Astrocyte of the hippocampus (primary cell): ENCODE measurements at regions not wholly inside any gene's neighbourhood (a gene's known extent, or its start where the extent isn't known, plus 50 kb on each side); places are given as distances from the start of the nearest gene placed in this dataset.
"Not testable (repeated sequence)": the region's sequence is repeated elsewhere in the genome, so short reads cannot be mapped to it uniquely, and the experiment has no call there.

Source experiments
- DNase-seq: peaks from one replicate; pipeline ENCODE4 v3.0.0; 2011; ENCODE audit warnings: low read depth, low spot score

- DNase-seq = peak; percentile 11
These were observed 1439.2 kb downstream of the ZPLD1 start for GRCh38 chr3:103873897-103874545.

- DNase-seq = not testable (repeated sequence)
These were observed 1447.0 kb downstream of the ZPLD1 start for GRCh38 chr3:103881809-103882208.

- no peak for DNase-seq
These were observed 1454.9 kb downstream of the ZPLD1 start for GRCh38 chr3:103889675-103890074.

- no peak for DNase-seq
These were observed 1459.5 kb downstream of the ZPLD1 start for GRCh38 chr3:103894162-103894822.

- no peak for DNase-seq
These were observed 1464.5 kb downstream of the ZPLD1 start for GRCh38 chr3:103899328-103899727.

GRCh38 chr3:103904991-103905390 lies 1461.7 kb upstream of the ALCAM start:
- DNase-seq = no peak

- DNase-seq = no peak
These were observed 1460.4 kb upstream of the ALCAM start for GRCh38 chr3:103906304-103906703.

GRCh38 chr3:103906808-103907207 lies 1459.9 kb upstream of the ALCAM start:
- no peak for DNase-seq

GRCh38 chr3:103907567-103907966 lies 1459.1 kb upstream of the ALCAM start:
- DNase-seq = no peak

GRCh38 chr3:103909395-103909794 lies 1457.3 kb upstream of the ALCAM start:
- DNase-seq = no peak

GRCh38 chr3:103918336-103918735 lies 1448.4 kb upstream of the ALCAM start:
- DNase-seq = no peak

GRCh38 chr3:103919327-103919726 lies 1447.4 kb upstream of the ALCAM start:
- no peak for DNase-seq

GRCh38 chr3:103923907-103924306 lies 1442.8 kb upstream of the ALCAM start:
- DNase-seq = no peak

- DNase-seq = no peak
These were observed 1442.2 kb upstream of the ALCAM start for GRCh38 chr3:103924544-103924943.

GRCh38 chr3:103926936-103927335 lies 1439.8 kb upstream of the ALCAM start:
- DNase-seq = no peak

- DNase-seq = no peak
These were observed 1438.8 kb upstream of the ALCAM start for GRCh38 chr3:103927896-103928295.

- DNase-seq = no peak
These were observed 1429.6 kb upstream of the ALCAM start for GRCh38 chr3:103937094-103937493.

- DNase-seq = no peak
These were observed 1419.6 kb upstream of the ALCAM start for GRCh38 chr3:103947062-103947461.

GRCh38 chr3:103949693-103950092 lies 1417.0 kb upstream of the ALCAM start:
- DNase-seq = no peak

GRCh38 chr3:103950676-103951075 lies 1416.0 kb upstream of the ALCAM start:
- no peak for DNase-seq

- no peak for DNase-seq
These were observed 1412.9 kb upstream of the ALCAM start for GRCh38 chr3:103953796-103954195.

GRCh38 chr3:103960819-103961218 lies 1405.9 kb upstream of the ALCAM start:
- DNase-seq = no peak

GRCh38 chr3:103963599-103963998 lies 1403.1 kb upstream of the ALCAM start:
- no peak for DNase-seq

- DNase-seq = no peak
These were observed 1400.9 kb upstream of the ALCAM start for GRCh38 chr3:103965764-103966163.
